Astrocyte (in vitro differentiated cells and primary cell): ENCODE measurements at regions not wholly inside any gene's neighbourhood (a gene's known extent, or its start where the extent isn't known, plus 50 kb on each side); places are given as distances from the start of the nearest gene placed in this dataset.

Source experiments
- DNase-seq: peaks from one replicate; pipeline ENCODE4 v3.0.0-alpha.2; 2010; ENCODE audit warnings: low read depth
- FAIRE-seq: peaks from 2 replicates; lab custom pipeline; 2011; peaks lifted over from hg19 to GRCh38; lab: Jason Lieb, UNC
- H2AFZ ChIP-seq: 2 replicates; pipeline ENCODE4 v1.6.0; 2012; ENCODE audit warnings: low read depth, low read length, inconsistent platforms
- H3K27ac ChIP-seq: 2 replicates; pipeline ENCODE4 v1.5.1; 2011; ENCODE audit warnings: low read depth, low read length, inconsistent platforms
- H3K27me3 ChIP-seq: 2 replicates; pipeline ENCODE4 v1.6.0; 2011; ENCODE audit warnings: low read length, inconsistent platforms; ENCODE audit not compliant: insufficient read depth
- H3K36me3 ChIP-seq: 2 replicates; pipeline ENCODE4 v1.5.1; 2011; ENCODE audit warnings: low read length, inconsistent platforms; ENCODE audit not compliant: insufficient read depth
- H3K4me1 ChIP-seq: 2 replicates; pipeline ENCODE4 v1.5.1; 2011; ENCODE audit warnings: low read length, inconsistent platforms; ENCODE audit not compliant: insufficient read depth
- H3K4me2 ChIP-seq: 2 replicates; pipeline ENCODE4 v1.6.0; 2012; ENCODE audit warnings: low read length, inconsistent platforms
- H3K4me3 ChIP-seq: 2 replicates; pipeline ENCODE4 v1.5.1; 2011; ENCODE audit warnings: low read depth, mild to moderate bottlenecking, low read length, inconsistent platforms; ENCODE audit not compliant: insufficient read depth
- H3K79me2 ChIP-seq: 2 replicates; pipeline ENCODE4 v1.6.0; 2012; ENCODE audit warnings: mild to moderate bottlenecking, low read length, inconsistent platforms; ENCODE audit not compliant: insufficient read depth
- H3K9ac ChIP-seq: 2 replicates; pipeline ENCODE4 v1.6.0; 2012; ENCODE audit warnings: mild to moderate bottlenecking, low read length, inconsistent platforms
- H3K9me3 ChIP-seq: 2 replicates; pipeline ENCODE4 v1.5.1; 2012; ENCODE audit warnings: low read depth, mild to moderate bottlenecking, low read length, inconsistent platforms; ENCODE audit not compliant: insufficient read depth
- H4K20me1 ChIP-seq: 2 replicates; pipeline ENCODE4 v1.6.0; 2012; ENCODE audit warnings: low read length, inconsistent platforms; ENCODE audit not compliant: insufficient read depth
- H3K27ac Mint-ChIP-seq: one replicate; pipeline ENCODE4 v1.8.0; 2021; ENCODE audit warnings: mild to moderate bottlenecking, mixed read lengths; ENCODE audit not compliant: unreplicated experiment
- H3K27me3 Mint-ChIP-seq: one replicate; pipeline ENCODE4 v1.8.0; 2021; ENCODE audit warnings: low read depth, mixed read lengths; ENCODE audit not compliant: unreplicated experiment
- H3K36me3 Mint-ChIP-seq: one replicate; pipeline ENCODE4 v1.8.0; 2021; ENCODE audit warnings: low read depth, mixed read lengths; ENCODE audit not compliant: unreplicated experiment
- H3K4me1 Mint-ChIP-seq: one replicate; pipeline ENCODE4 v1.8.0; 2021; ENCODE audit warnings: low read depth, mixed read lengths; ENCODE audit not compliant: unreplicated experiment
- H3K4me3 Mint-ChIP-seq: one replicate; pipeline ENCODE4 v1.8.0; 2021; ENCODE audit warnings: mild to moderate bottlenecking, moderate library complexity, mixed read lengths; ENCODE audit not compliant: unreplicated experiment
- H3K9me3 Mint-ChIP-seq: one replicate; pipeline ENCODE4 v1.8.0; 2021; ENCODE audit warnings: mild to moderate bottlenecking, mixed read lengths; ENCODE audit not compliant: unreplicated experiment
- EZH2 ChIP-seq: IDR thresholded peaks from 2 replicates; pipeline ENCODE4 v1.6.1; 2012; ENCODE audit warnings: mild to moderate bottlenecking, low read length, inconsistent platforms; ENCODE audit not compliant: insufficient read depth
- TF ChIP-seq, protein P1 (sequence below): IDR thresholded peaks from 2 replicates; pipeline ENCODE4 v1.5.1; 2011; ENCODE audit warnings: low read depth, mild to moderate bottlenecking, inconsistent platforms, low read length, moderate library complexity; ENCODE audit not compliant: insufficient read depth

DNA sequence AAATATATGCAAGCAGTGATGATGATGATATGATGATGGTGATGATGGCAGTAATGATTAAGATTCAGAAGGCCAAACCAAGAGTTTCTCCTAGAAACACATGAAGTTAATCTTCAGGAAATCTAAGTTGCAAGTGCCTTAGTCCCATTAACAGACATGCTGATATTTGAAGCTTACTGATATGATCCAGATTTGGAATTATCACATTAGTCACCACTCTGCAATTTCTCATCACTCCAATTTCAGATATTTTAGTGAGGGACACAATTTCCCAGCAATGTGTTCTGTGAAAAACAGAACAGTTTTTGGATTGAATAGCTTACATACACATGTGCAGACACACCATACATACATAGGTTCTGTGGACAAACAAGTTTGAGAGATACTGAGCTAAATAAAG, 411.4 kb upstream of the FAT3 start:
- no peak for FAIRE-seq
- H3K9me3 Mint-ChIP-seq: peaks cover 1% of the 10 kb centered on the region
- Histone ChIP-seq H3K27ac (no peak overlapping the region), H3K9ac (no peak overlapping the region), H3K4me3 (no peak overlapping the region), H3K36me3 (no peaks in the 10 kb centered on the region), H4K20me1 (no peaks in the 10 kb centered on the region), H2AFZ (no peak overlapping the region), H3K79me2 (no peaks in the 10 kb centered on the region), H3K27me3 (no peaks in the 10 kb centered on the region), H3K4me1 (no peaks in the 10 kb centered on the region), H3K9me3 (no peaks in the 10 kb centered on the region), H3K4me2 (no peak overlapping the region)
- H3K4me3 Mint-ChIP-seq: no peak overlapping the region
- H3K36me3 Mint-ChIP-seq: no peaks in the 10 kb centered on the region
- TF ChIP-seq, protein P1, sequence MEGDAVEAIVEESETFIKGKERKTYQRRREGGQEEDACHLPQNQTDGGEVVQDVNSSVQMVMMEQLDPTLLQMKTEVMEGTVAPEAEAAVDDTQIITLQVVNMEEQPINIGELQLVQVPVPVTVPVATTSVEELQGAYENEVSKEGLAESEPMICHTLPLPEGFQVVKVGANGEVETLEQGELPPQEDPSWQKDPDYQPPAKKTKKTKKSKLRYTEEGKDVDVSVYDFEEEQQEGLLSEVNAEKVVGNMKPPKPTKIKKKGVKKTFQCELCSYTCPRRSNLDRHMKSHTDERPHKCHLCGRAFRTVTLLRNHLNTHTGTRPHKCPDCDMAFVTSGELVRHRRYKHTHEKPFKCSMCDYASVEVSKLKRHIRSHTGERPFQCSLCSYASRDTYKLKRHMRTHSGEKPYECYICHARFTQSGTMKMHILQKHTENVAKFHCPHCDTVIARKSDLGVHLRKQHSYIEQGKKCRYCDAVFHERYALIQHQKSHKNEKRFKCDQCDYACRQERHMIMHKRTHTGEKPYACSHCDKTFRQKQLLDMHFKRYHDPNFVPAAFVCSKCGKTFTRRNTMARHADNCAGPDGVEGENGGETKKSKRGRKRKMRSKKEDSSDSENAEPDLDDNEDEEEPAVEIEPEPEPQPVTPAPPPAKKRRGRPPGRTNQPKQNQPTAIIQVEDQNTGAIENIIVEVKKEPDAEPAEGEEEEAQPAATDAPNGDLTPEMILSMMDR: no peak
- TF ChIP-seq EZH2: no peak
- peaks cover 11% of the 10 kb centered on the region for H3K4me1 Mint-ChIP-seq
- no peak for DNase-seq
- no peak overlapping the region for H3K27ac Mint-ChIP-seq
- H3K27me3 Mint-ChIP-seq: no peaks in the 10 kb centered on the region

GRCh38 chr11:91810871-91811270, 413.7 kb upstream of the FAT3 start:
- H3K27ac ChIP-seq: no peak overlapping the region
- H3K4me2 ChIP-seq: no peak overlapping the region
- no peaks in the 10 kb centered on the region for H3K9me3 ChIP-seq
- peaks cover 1% of the 10 kb centered on the region for H3K9me3 Mint-ChIP-seq
- no peak overlapping the region for H3K4me3 Mint-ChIP-seq
- DNase-seq: no peak
- FAIRE-seq: no peak
- H3K79me2 ChIP-seq: no peaks in the 10 kb centered on the region
- no peaks in the 10 kb centered on the region for H3K4me1 ChIP-seq
- peaks cover 11% of the 10 kb centered on the region for H3K4me1 Mint-ChIP-seq
- H3K9ac ChIP-seq: no peak overlapping the region
- H4K20me1 ChIP-seq: no peaks in the 10 kb centered on the region
- no peaks in the 10 kb centered on the region for H3K27me3 ChIP-seq
- peak overlapping the region; percentile 88 for H3K27ac Mint-ChIP-seq
- no peak for TF ChIP-seq EZH2
- TF ChIP-seq, protein P1: no peak
- H3K4me3 ChIP-seq: no peak overlapping the region
- no peaks in the 10 kb centered on the region for H3K36me3 Mint-ChIP-seq
- no peaks in the 10 kb centered on the region for H3K27me3 Mint-ChIP-seq
- no peaks in the 10 kb centered on the region for H3K36me3 ChIP-seq
- no peak overlapping the region for H2AFZ ChIP-seq

DNA sequence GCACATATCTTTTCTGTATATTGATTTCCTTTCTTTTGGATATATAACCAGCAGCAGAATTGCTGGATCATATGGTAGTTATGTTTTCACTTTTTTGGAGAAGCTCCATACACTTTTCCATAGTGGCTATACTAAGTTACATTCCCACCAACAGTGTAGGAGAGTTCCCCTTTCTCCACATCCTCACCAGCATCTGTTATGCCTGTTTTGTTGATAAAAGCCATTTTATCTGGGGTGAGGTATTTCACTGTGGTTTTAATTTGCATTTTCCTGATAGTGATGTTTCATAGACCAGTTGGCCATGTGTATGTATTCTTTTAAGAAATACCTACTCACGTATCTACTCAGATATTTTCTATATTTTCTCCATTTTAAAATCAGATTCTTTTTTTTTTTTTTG, 419.3 kb upstream of the FAT3 start:
- Histone ChIP-seq H3K9me3 (no peaks in the 10 kb centered on the region), H3K4me2 (no peak overlapping the region), H2AFZ (no peak overlapping the region), H3K79me2 (no peaks in the 10 kb centered on the region), H3K4me3 (no peak overlapping the region), H3K27ac (no peak overlapping the region), H3K9ac (no peak overlapping the region), H4K20me1 (no peaks in the 10 kb centered on the region), H3K4me1 (no peaks in the 10 kb centered on the region), H3K27me3 (no peaks in the 10 kb centered on the region), H3K36me3 (no peaks in the 10 kb centered on the region)
- Mint-ChIP-seq H3K4me3 (no peak overlapping the region), H3K9me3 (peaks cover 1% of the 10 kb centered on the region), H3K4me1 (peaks cover 47% of the 10 kb centered on the region), H3K27me3 (no peaks in the 10 kb centered on the region), H3K27ac (peak overlapping the region; percentile 82), H3K36me3 (no peaks in the 10 kb centered on the region)
- FAIRE-seq (no peak), DNase-seq (peak; percentile 8)
- no peak for TF ChIP-seq EZH2
- TF ChIP-seq, protein P1: no peak
